ENCODE measurements at regions not wholly inside any gene's neighbourhood (a gene's known extent, or its start where the extent isn't known, plus 50 kb on each side); places are given as distances from the start of the nearest gene placed in this dataset.
"Not testable (repeated sequence)": the region's sequence is repeated elsewhere in the genome, so short reads cannot be mapped to it uniquely, and the experiment has no call there.

- ATAC-seq; H3K4me3 Mint-ChIP-seq; POLR2A ChIA-PET; DNase-seq; H3K27me3 Mint-ChIP-seq; H3K4me1 Mint-ChIP-seq; H3K9me3 Mint-ChIP-seq (ENCODE audit: low read depth); H3K36me3 Mint-ChIP-seq (ENCODE audit: low read depth); intact Hi-C loops (cut with DNase I, micrococcal nuclease); CTCF ChIA-PET; H3K27ac Mint-ChIP-seq: not testable (repeated sequence)
Measured at GRCh38 chr2:83788938-83789566, 670.0 kb downstream of the SUCLG1 start.

- CTCF ChIA-PET, result interaction anchor here (1.0 kb wide), 1 partner anchor 12 kb away, joined by 3 read pairs; no protein-coding TSS in a partner anchor
- H3K27ac Mint-ChIP-seq, result no peak overlapping the region
- ATAC-seq (no peak), DNase-seq (no peak)
- POLR2A ChIA-PET, result no interaction called here
- intact Hi-C loops (cut with DNase I, micrococcal nuclease), result no loop called here
- no peak overlapping the region for H3K4me3 Mint-ChIP-seq
- no peaks in the 10 kb centered on the region for H3K36me3 Mint-ChIP-seq (ENCODE audit: low read depth)
- H3K27me3 Mint-ChIP-seq, result no peaks in the 10 kb centered on the region
- H3K4me1 Mint-ChIP-seq, result no peaks in the 10 kb centered on the region
- no peaks in the 10 kb centered on the region for H3K9me3 Mint-ChIP-seq (ENCODE audit: low read depth)
Measured at GRCh38 chr2:83787189-83787588, 671.9 kb downstream of the SUCLG1 start.

- Mint-ChIP-seq H3K4me1 (no peaks in the 10 kb centered on the region), H3K27me3 (no peaks in the 10 kb centered on the region), H3K9me3 (ENCODE audit: low read depth) (peaks cover 3% of the 10 kb centered on the region), H3K36me3 (ENCODE audit: low read depth) (no peaks in the 10 kb centered on the region), H3K27ac (no peak overlapping the region), H3K4me3 (no peak overlapping the region)
- ChIA-PET CTCF (no interaction called here), POLR2A (no interaction called here)
- DNase-seq, result no peak
- intact Hi-C loops (cut with DNase I, micrococcal nuclease), result no loop called here
- ATAC-seq, result no peak
Measured at GRCh38 chr2:83786140-83786539, 672.9 kb downstream of the SUCLG1 start.

- Mint-ChIP-seq H3K4me1 (no peaks in the 10 kb centered on the region), H3K27me3 (no peaks in the 10 kb centered on the region), H3K4me3 (no peak overlapping the region), H3K27ac (no peak overlapping the region), H3K36me3 (ENCODE audit: low read depth) (no peaks in the 10 kb centered on the region), H3K9me3 (ENCODE audit: low read depth) (peaks cover 5% of the 10 kb centered on the region)
- ChIA-PET CTCF (no interaction called here), POLR2A (no interaction called here)
- DNase-seq (no peak), ATAC-seq (no peak)
- intact Hi-C loops (cut with DNase I, micrococcal nuclease), result no loop called here
Measured at GRCh38 chr2:83784947-83785346, 674.1 kb downstream of the SUCLG1 start.

GRCh38 chr2:83784315-83784714 lies 674.8 kb downstream of the SUCLG1 start:
- intact Hi-C loops (cut with DNase I, micrococcal nuclease), result no loop called here
- POLR2A ChIA-PET, result no interaction called here
- Mint-ChIP-seq H3K36me3 (ENCODE audit: low read depth) (no peaks in the 10 kb centered on the region), H3K9me3 (ENCODE audit: low read depth) (peaks cover 5% of the 10 kb centered on the region), H3K4me3 (no peak overlapping the region), H3K27me3 (no peaks in the 10 kb centered on the region), H3K27ac (no peak overlapping the region), H3K4me1 (no peaks in the 10 kb centered on the region)
- ATAC-seq (no peak), DNase-seq (no peak)
- CTCF ChIA-PET, result no interaction called here

GRCh38 chr2:83782122-83782521 lies 677.0 kb downstream of the SUCLG1 start:
- no peak for ATAC-seq
- ChIA-PET POLR2A (no interaction called here), CTCF (interaction anchor here (1.3 kb wide), 1 partner anchor 521 kb away, joined by 3 read pairs; no protein-coding TSS in a partner anchor)
- Mint-ChIP-seq H3K4me1 (no peaks in the 10 kb centered on the region), H3K4me3 (no peak overlapping the region), H3K27me3 (no peaks in the 10 kb centered on the region), H3K27ac (no peak overlapping the region), H3K9me3 (ENCODE audit: low read depth) (peaks cover 5% of the 10 kb centered on the region), H3K36me3 (ENCODE audit: low read depth) (no peaks in the 10 kb centered on the region)
- no peak for DNase-seq
- intact Hi-C loops (cut with DNase I, micrococcal nuclease), result no loop called here

GRCh38 chr2:83764447-83765005 lies 694.6 kb downstream of the SUCLG1 start:
- no peak for DNase-seq
- intact Hi-C loops (cut with DNase I, micrococcal nuclease), result no loop called here
- peaks cover 2% of the 10 kb centered on the region for H3K36me3 Mint-ChIP-seq (ENCODE audit: low read depth)
- H3K27ac Mint-ChIP-seq, result no peak overlapping the region
- ChIA-PET POLR2A (no interaction called here), CTCF (interaction anchor here (0.6 kb wide), 1 partner anchor 1385 kb away, joined by 3 read pairs; no protein-coding TSS in a partner anchor)
- ATAC-seq, result no peak
- H3K4me3 Mint-ChIP-seq, result no peak overlapping the region
- no peaks in the 10 kb centered on the region for H3K4me1 Mint-ChIP-seq
- no peaks in the 10 kb centered on the region for H3K27me3 Mint-ChIP-seq
- H3K9me3 Mint-ChIP-seq (ENCODE audit: low read depth), result peaks cover 22% of the 10 kb centered on the region

- Mint-ChIP-seq H3K27me3 (no peaks in the 10 kb centered on the region), H3K4me1 (no peaks in the 10 kb centered on the region), H3K9me3 (ENCODE audit: low read depth) (peaks cover 5% of the 10 kb centered on the region), H3K4me3 (no peak overlapping the region), H3K27ac (no peak overlapping the region), H3K36me3 (ENCODE audit: low read depth) (peaks cover 2% of the 10 kb centered on the region)
- intact Hi-C loops (cut with DNase I, micrococcal nuclease), result no loop called here
- POLR2A ChIA-PET, result no interaction called here
- CTCF ChIA-PET, result no interaction called here
- DNase-seq, result no peak
- no peak for ATAC-seq
Measured at GRCh38 chr2:83757329-83757728, 701.8 kb downstream of the SUCLG1 start.

- no peak overlapping the region for H3K4me3 Mint-ChIP-seq
- H3K4me1 Mint-ChIP-seq, result no peaks in the 10 kb centered on the region
- H3K36me3 Mint-ChIP-seq (ENCODE audit: low read depth), result peaks cover 2% of the 10 kb centered on the region
- no peak for DNase-seq
- ATAC-seq, result no peak
- no peaks in the 10 kb centered on the region for H3K27me3 Mint-ChIP-seq
- ChIA-PET POLR2A (no interaction called here), CTCF (no interaction called here)
- no peak overlapping the region for H3K27ac Mint-ChIP-seq
- intact Hi-C loops (cut with DNase I, micrococcal nuclease), result no loop called here
- H3K9me3 Mint-ChIP-seq (ENCODE audit: low read depth), result peaks cover 2% of the 10 kb centered on the region
Measured at GRCh38 chr2:83756219-83756618, 702.9 kb downstream of the SUCLG1 start.

- no peaks in the 10 kb centered on the region for H3K36me3 Mint-ChIP-seq (ENCODE audit: low read depth)
- ChIA-PET POLR2A (no interaction called here), CTCF (no interaction called here)
- H3K27me3 Mint-ChIP-seq, result no peaks in the 10 kb centered on the region
- H3K4me3 Mint-ChIP-seq, result no peak overlapping the region
- no peak overlapping the region for H3K27ac Mint-ChIP-seq
- intact Hi-C loops (cut with DNase I, micrococcal nuclease), result no loop called here
- H3K9me3 Mint-ChIP-seq (ENCODE audit: low read depth), result peaks cover 2% of the 10 kb centered on the region
- H3K4me1 Mint-ChIP-seq, result no peaks in the 10 kb centered on the region
- DNase-seq (no peak), ATAC-seq (no peak)
Measured at GRCh38 chr2:83747141-83747540, 711.9 kb downstream of the SUCLG1 start.

- Mint-ChIP-seq H3K4me3 (no peak overlapping the region), H3K27ac (no peak overlapping the region), H3K4me1 (no peaks in the 10 kb centered on the region), H3K36me3 (ENCODE audit: low read depth) (no peaks in the 10 kb centered on the region), H3K9me3 (ENCODE audit: low read depth) (peaks cover 10% of the 10 kb centered on the region), H3K27me3 (no peaks in the 10 kb centered on the region)
- no peak for ATAC-seq
- ChIA-PET CTCF (no interaction called here), POLR2A (no interaction called here)
- intact Hi-C loops (cut with DNase I, micrococcal nuclease), result no loop called here
- DNase-seq, result no peak
Measured at GRCh38 chr2:83744855-83745254, 714.2 kb downstream of the SUCLG1 start.

- intact Hi-C loops (cut with DNase I, micrococcal nuclease), result no loop called here
- Mint-ChIP-seq H3K4me3 (no peak overlapping the region), H3K27me3 (no peaks in the 10 kb centered on the region), H3K4me1 (no peaks in the 10 kb centered on the region), H3K36me3 (ENCODE audit: low read depth) (no peaks in the 10 kb centered on the region), H3K27ac (no peak overlapping the region), H3K9me3 (ENCODE audit: low read depth) (peaks cover 12% of the 10 kb centered on the region)
- DNase-seq (no peak), ATAC-seq (no peak)
- POLR2A ChIA-PET, result no interaction called here
- CTCF ChIA-PET, result no interaction called here
Measured at GRCh38 chr2:83742117-83742782, 716.8 kb downstream of the SUCLG1 start.

All from activated CD4-positive, alpha-beta T cell treated with anti-CD3 and anti-CD28 coated beads for 36 hours (primary cell).